Tibial nerve (tissue), 4 donors: ENCODE measurements at regions not wholly inside any gene's neighbourhood (a gene's known extent, or its start where the extent isn't known, plus 50 kb on each side); places are given as distances from the start of the nearest gene placed in this dataset.

Experiments used
- CTCF ChIP-seq, 5 experiments: fragments of 200-600 bp in 3 of 5; fragments of 450-650 bp in 2 of 5; sonication (generic) in 3 of 5; IDR thresholded peaks; one replicate each; pipeline ENCODE4 v1.5.1; 2016 to 2019; ENCODE audit warnings: antibody characterized with exemption in 5 of 5, mild to moderate bottlenecking in 3 of 5, moderate library complexity in 2 of 5
- EP300 ChIP-seq, 2 donors: sonication (generic); formaldehyde crosslinking; IDR thresholded peaks; one replicate each; pipeline ENCODE4 v1.6.1; 2017; ENCODE audit warnings: antibody characterized with exemption in 2 of 2, mild to moderate bottlenecking in 1 of 2
- POLR2A ChIP-seq, 2 donors: fragments of 450-650 bp; IDR thresholded peaks; one replicate each; pipeline ENCODE4 v1.6.1; 2017; ENCODE audit warnings: antibody characterized with exemption in 2 of 2, mild to moderate bottlenecking in 2 of 2, moderate library complexity in 2 of 2

- TF ChIP-seq CTCF (IDR thresholded peaks at IDR 0.05) (no peak), EP300 (IDR thresholded peaks at IDR 0.05) (no peak), POLR2A (IDR thresholded peaks at IDR 0.05) (no peak)
Observed at GRCh38 chr16:26595199-26595598, 471.5 kb upstream of the C16orf82 start.
